ENCODE measurements at regions not wholly inside any gene's neighbourhood (a gene's known extent, or its start where the extent isn't known, plus 50 kb on each side); places are given as distances from the start of the nearest gene placed in this dataset.

GRCh38 chr7:41130561-41131236 lies 572.2 kb downstream of the INHBA start:
- Histone ChIP-seq H3K9me2 (no peaks in the 10 kb centered on the region), H3K9me3 (no peaks in the 10 kb centered on the region), H3K4me1 (ENCODE audit: control insufficient read depth in 1 of 2, insufficient read depth in 2 of 2, low read depth in 1 of 2, low read length in 1 of 2) (peaks cover 0 to 6% of the 10 kb centered on the region in 2 experiments; a peak in 3 of 4 replicates), H3K27me3 (ENCODE audit: insufficient read depth) (no peaks in the 10 kb centered on the region), H2AFZ (ENCODE audit: low read depth) (no peak overlapping the region), H3F3A (replicated peaks; ENCODE audit: insufficient read depth) (no peaks in the 10 kb centered on the region), H3K36me3 (replicated peaks in 1 of 2; ENCODE audit: control insufficient read depth in 1 of 2, insufficient read depth in 2 of 2, low read length in 1 of 2) (no peaks in the 10 kb centered on the region), H3K79me2 (ENCODE audit: insufficient read depth) (no peaks in the 10 kb centered on the region), H3K4me3 (ENCODE audit: low read depth in 2 of 2, low read length in 1 of 2) (no peak overlapping the region), H3K27ac (ENCODE audit: low read depth in 2 of 2, low read length in 1 of 2) (no peak overlapping the region), H3K4me2 (no peak overlapping the region), H4K20me1 (ENCODE audit: insufficient read depth) (no peaks in the 10 kb centered on the region), H3K9ac (no peak overlapping the region)
- CTCF ChIA-PET = interaction anchor here (1.3 kb wide), 1 partner anchor 15 kb away, joined by 3 read pairs; no protein-coding TSS in a partner anchor
- 86% methylated on average over 10 of the region's 10 CpGs for WGBS (ENCODE audit: low lambda C conversion rate)
- TF ChIP-seq EP300 (IDR thresholded peaks at IDR 0.05; ENCODE audit: borderline replicate concordance in 1 of 2, low read depth in 1 of 2, low read length in 1 of 2) = no peak
- TF ChIP-seq MEF2A (IDR thresholded peaks at IDR 0.05; ENCODE audit: borderline replicate concordance, low read depth) = no peak
- no peak for TF ChIP-seq IRF3 (IDR thresholded peaks at IDR 0.05; ENCODE audit: low read depth, low read length)
- TF ChIP-seq SIN3A (IDR thresholded peaks at IDR 0.05; ENCODE audit: borderline replicate concordance, low read depth, low read length) = no peak
- TF ChIP-seq CHD2 (IDR thresholded peaks at IDR 0.05; ENCODE audit: low read length, partially characterized antibody) = no peak
- no peak for TF ChIP-seq USF1 (IDR thresholded peaks at IDR 0.05; ENCODE audit: borderline replicate concordance, low read depth)
- no peak for TF ChIP-seq SMC3 (IDR thresholded peaks at IDR 0.05; ENCODE audit: low read depth, low read length)
- TF ChIP-seq FOXM1 (IDR thresholded peaks at IDR 0.05; ENCODE audit: low read depth) = no peak
- TF ChIP-seq REST (IDR thresholded peaks at IDR 0.05; ENCODE audit: low read depth, low read length) = no peak
- TF ChIP-seq USF2 (IDR thresholded peaks at IDR 0.05; ENCODE audit: borderline replicate concordance, low read depth, low read length) = no peak
- TF ChIP-seq NFIC (IDR thresholded peaks at IDR 0.05; ENCODE audit: borderline replicate concordance) = no peak
- no peak for TF ChIP-seq TCF12 (IDR thresholded peaks at IDR 0.05)
- TF ChIP-seq RAD21 (IDR thresholded peaks at IDR 0.05; ENCODE audit: low read length) = no peak
- no peak for TF ChIP-seq MXI1 (IDR thresholded peaks at IDR 0.05; ENCODE audit: low read depth, low read length)
- POLR2A ChIA-PET = interaction anchor here (1.2 kb wide), 1 partner anchor 68 kb away, joined by 3 read pairs; no protein-coding TSS in a partner anchor
- no peak for DNase-seq

Data from SK-N-SH (cell line).